Lower leg skin (tissue), 3 donors: ENCODE measurements at regions not wholly inside any gene's neighbourhood (a gene's known extent, or its start where the extent isn't known, plus 50 kb on each side); places are given as distances from the start of the nearest gene placed in this dataset.

Source experiments
- POLR2A ChIP-seq, 2 donors: fragments of 450-650 bp; IDR thresholded peaks; one replicate each; pipeline ENCODE4 v1.6.1; 2016 to 2017; ENCODE audit warnings: antibody characterized with exemption in 2 of 2, mild to moderate bottlenecking in 1 of 2, moderate library complexity in 1 of 2
- TF ChIP-seq, protein P1 (sequence below), 3 donors: fragments of 450-650 bp; IDR thresholded peaks; one replicate each; pipeline ENCODE4 v1.5.1; 2016; ENCODE audit warnings: antibody characterized with exemption in 3 of 3, mild to moderate bottlenecking in 3 of 3, moderate library complexity in 2 of 3

DNA sequence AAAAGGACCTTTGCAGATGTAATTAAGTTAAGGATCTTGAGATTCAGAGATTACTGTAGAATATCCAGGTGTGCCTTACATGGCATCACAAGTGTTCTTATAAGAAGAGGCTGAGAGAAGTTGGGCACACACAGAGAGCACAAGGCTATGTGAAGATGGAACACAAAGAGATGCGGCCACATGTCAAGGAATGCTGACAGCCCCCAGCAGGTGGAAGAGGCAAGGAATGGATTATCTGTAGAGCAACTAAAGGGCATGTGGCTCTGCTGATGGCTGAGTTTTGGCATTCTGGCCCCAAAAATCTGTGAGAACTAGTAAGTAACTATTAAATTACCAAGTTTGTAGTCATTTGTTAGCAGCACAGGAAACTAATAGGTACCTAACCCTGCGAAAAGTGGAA, 640.7 kb upstream of the PCDH15 start:
- no peak for TF ChIP-seq POLR2A (IDR thresholded peaks at IDR 0.05)
- TF ChIP-seq, protein P1, sequence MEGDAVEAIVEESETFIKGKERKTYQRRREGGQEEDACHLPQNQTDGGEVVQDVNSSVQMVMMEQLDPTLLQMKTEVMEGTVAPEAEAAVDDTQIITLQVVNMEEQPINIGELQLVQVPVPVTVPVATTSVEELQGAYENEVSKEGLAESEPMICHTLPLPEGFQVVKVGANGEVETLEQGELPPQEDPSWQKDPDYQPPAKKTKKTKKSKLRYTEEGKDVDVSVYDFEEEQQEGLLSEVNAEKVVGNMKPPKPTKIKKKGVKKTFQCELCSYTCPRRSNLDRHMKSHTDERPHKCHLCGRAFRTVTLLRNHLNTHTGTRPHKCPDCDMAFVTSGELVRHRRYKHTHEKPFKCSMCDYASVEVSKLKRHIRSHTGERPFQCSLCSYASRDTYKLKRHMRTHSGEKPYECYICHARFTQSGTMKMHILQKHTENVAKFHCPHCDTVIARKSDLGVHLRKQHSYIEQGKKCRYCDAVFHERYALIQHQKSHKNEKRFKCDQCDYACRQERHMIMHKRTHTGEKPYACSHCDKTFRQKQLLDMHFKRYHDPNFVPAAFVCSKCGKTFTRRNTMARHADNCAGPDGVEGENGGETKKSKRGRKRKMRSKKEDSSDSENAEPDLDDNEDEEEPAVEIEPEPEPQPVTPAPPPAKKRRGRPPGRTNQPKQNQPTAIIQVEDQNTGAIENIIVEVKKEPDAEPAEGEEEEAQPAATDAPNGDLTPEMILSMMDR (IDR thresholded peaks at IDR 0.05) = no peak
